ENCODE measurements at regions not wholly inside any gene's neighbourhood (a gene's known extent, or its start where the extent isn't known, plus 50 kb on each side); places are given as distances from the start of the nearest gene placed in this dataset.

DNA sequence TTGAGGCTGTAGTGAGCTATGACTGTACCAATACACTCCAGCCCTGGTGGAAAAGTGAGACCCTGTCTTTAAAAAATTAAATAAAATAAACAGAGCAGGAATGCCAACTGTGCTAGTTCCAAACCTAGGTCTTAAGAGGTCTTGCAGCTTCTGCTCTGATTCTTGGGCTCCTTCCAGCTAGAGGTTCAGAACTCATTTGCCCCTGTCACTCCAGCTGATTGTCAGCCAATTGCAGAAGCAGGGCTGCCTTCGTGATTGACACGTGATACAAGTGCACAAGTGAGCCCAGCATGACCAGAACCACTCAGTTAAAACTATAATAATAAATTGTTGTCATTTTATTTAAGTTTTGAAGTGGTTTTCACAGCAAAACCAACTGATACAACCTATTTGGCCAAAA, 298.4 kb downstream of the USP25 start:
- no peak for DNase-seq (ENCODE audit: low read depth in 2 of 2)
- TF ChIP-seq, protein P1, sequence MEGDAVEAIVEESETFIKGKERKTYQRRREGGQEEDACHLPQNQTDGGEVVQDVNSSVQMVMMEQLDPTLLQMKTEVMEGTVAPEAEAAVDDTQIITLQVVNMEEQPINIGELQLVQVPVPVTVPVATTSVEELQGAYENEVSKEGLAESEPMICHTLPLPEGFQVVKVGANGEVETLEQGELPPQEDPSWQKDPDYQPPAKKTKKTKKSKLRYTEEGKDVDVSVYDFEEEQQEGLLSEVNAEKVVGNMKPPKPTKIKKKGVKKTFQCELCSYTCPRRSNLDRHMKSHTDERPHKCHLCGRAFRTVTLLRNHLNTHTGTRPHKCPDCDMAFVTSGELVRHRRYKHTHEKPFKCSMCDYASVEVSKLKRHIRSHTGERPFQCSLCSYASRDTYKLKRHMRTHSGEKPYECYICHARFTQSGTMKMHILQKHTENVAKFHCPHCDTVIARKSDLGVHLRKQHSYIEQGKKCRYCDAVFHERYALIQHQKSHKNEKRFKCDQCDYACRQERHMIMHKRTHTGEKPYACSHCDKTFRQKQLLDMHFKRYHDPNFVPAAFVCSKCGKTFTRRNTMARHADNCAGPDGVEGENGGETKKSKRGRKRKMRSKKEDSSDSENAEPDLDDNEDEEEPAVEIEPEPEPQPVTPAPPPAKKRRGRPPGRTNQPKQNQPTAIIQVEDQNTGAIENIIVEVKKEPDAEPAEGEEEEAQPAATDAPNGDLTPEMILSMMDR (IDR thresholded peaks at IDR 0.05; ENCODE audit: low read depth, low read length), result no peak
- no peak overlapping the region for H3K4me3 ChIP-seq (replicated peaks in 1 of 2; ENCODE audit: low read depth in 2 of 2, low read length in 2 of 2)

DNA sequence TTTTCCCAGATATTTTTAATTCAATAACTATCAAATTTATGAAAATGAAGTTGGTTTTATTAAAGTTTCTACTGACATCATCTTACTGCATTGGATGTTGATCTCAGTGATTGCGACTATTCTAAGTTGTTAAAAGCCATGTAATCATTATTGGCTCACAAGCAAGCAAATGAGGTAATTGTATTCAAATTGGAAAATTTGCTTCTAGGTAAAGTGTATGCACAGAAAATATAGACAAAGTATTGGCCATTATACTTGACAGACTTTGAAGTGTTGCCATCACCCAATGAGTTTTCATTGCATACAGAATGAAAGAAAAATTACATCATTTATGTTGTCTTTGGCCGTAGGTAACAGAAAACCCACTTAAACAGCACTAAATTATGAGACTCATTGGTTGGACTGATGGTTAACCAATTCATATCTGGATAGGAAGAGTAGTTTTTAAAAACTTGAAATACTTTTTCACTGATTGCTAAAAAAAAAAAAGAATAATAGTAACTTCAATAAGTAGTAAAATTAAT, 299.2 kb downstream of the USP25 start:
- DNase-seq (ENCODE audit: low read depth in 2 of 2), result no peak
- TF ChIP-seq, protein P1 (IDR thresholded peaks at IDR 0.05; ENCODE audit: low read depth, low read length), result no peak
- H3K4me3 ChIP-seq (replicated peaks in 1 of 2; ENCODE audit: low read depth in 2 of 2, low read length in 2 of 2), result no peak overlapping the region

DNA sequence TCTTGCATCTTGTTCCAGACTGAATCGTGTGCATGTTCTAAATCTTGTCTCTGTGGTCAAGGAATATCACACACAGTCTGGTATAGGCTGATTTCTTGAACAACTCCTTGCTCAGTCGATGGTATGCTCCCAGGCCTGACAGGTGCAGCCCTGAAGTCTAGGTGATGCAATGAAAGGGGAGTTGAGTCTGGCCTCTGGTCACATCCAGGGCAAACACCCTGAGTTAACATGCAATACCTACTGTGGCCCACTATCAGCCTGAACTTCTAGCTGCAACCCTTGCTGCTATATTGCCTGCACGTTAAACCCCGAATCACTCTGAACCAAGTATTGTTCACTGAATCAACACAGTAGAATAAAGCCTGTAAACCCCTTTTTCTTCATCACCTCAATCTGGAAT, 303.4 kb downstream of the USP25 start:
- H3K4me3 ChIP-seq (replicated peaks in 1 of 2; ENCODE audit: low read depth in 2 of 2, low read length in 2 of 2), result no peak overlapping the region
- TF ChIP-seq, protein P1 (IDR thresholded peaks at IDR 0.05; ENCODE audit: low read depth, low read length), result no peak
- no peak for DNase-seq (ENCODE audit: low read depth in 2 of 2)

DNA sequence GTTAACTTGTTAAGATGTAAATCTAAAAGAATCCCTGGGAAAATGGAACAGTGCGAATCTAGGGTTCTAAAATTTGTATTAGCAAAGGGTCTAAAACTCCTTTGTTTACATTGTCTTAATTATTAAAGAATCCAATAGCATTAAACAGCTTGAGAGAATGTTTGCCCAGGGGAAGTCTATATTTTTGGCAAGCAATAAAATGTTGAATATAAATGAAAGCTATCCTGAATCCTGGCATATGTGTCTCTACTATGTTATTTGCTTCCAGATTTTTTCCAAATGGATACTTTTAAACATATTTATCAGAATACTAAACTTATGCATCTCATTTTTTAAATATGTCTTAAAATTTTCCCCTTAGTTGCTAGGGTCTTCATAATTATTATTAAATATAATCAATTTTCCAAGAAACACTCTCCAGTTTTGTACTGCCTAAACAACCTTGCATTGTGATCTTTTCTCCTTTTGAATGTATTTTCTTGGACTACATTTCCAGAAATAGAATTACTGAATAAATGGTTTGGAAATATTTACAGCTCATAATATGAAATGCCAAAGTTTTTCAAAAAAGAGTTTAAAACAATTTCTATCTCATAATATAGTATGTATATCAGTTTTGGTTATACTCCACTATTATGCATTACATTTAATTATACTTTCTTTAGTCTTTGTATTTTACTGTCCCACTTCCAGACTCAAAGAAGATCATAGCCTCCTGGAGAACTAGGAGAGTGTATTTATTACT, 304.8 kb downstream of the USP25 start:
- no peak overlapping the region for H3K4me3 ChIP-seq (replicated peaks in 1 of 2; ENCODE audit: low read depth in 2 of 2, low read length in 2 of 2)
- TF ChIP-seq, protein P1 (IDR thresholded peaks at IDR 0.05; ENCODE audit: low read depth, low read length), result no peak
- no peak for DNase-seq (ENCODE audit: low read depth in 2 of 2)

DNA sequence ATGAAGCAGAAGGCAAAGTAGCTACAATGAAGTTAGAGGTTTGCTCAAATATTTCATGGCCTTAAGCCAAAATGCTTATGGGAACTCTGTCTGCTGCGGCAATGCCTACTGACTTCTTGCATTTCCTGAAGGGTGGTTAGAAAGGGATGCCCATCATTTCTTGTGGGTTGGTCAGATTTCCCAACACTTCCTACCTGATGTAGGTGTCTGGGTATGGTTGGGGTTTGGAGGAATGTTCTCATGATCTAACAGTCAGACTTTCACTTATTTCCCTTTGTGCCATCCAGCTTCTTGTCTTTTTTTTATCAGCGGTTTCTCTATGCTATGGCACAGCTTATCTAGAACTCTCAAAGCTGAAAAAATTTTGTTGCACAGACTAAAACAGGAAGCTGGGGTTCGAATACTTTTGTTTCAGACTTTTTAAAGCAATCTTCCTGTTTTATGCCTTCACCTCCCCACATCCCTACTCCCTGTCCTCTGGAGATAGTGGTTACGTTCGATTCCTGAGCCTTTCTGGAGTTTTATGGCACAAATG, 307.7 kb downstream of the USP25 start:
- DNase-seq (ENCODE audit: low read depth in 2 of 2), result peak; percentile 2 to 7
- TF ChIP-seq, protein P1 (IDR thresholded peaks at IDR 0.05; ENCODE audit: low read depth, low read length), result no peak
- H3K4me3 ChIP-seq (replicated peaks in 1 of 2; ENCODE audit: low read depth in 2 of 2, low read length in 2 of 2), result no peak overlapping the region

DNA sequence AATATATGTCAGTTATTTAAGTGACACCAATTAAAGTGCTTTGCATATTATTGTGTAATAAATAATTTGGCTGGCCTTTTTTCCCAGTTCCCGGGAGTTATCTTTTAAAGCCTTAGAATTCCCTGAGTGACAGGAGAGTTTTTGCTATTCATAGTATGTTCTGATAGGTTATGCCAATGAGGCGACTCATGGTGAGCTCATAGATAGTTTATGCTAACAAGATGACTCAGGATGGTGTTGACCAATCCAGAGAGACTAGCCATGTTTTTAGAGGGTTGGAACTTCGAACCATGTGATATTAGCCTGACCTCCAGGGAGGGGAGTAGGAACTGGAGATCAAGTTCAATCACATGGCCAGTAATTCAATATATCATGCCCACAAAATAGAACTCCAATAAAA, 310.8 kb downstream of the USP25 start:
- DNase-seq (ENCODE audit: low read depth in 2 of 2), result peak; percentile 3 to 75
- TF ChIP-seq, protein P1 (IDR thresholded peaks at IDR 0.05; ENCODE audit: low read depth, low read length), result no peak
- H3K4me3 ChIP-seq (replicated peaks in 1 of 2; ENCODE audit: low read depth in 2 of 2, low read length in 2 of 2), result no peak overlapping the region
